Neural crest cell (in vitro differentiated cells): ENCODE measurements at regions not wholly inside any gene's neighbourhood (a gene's known extent, or its start where the extent isn't known, plus 50 kb on each side); places are given as distances from the start of the nearest gene placed in this dataset.

ENCODE experiments used
- DNase-seq: peaks from one replicate; pipeline ENCODE4 v3.0.0; 2021; ENCODE audit warnings: low read depth, mixed read lengths, low spot score
- H3K27ac Mint-ChIP-seq: one replicate; pipeline ENCODE4 v1.8.0; 2021; ENCODE audit warnings: mild to moderate bottlenecking, mixed read lengths; ENCODE audit not compliant: unreplicated experiment
- H3K27me3 Mint-ChIP-seq: 2 replicates; pipeline ENCODE4 v1.8.0; 2021; ENCODE audit warnings: low read depth, mild to moderate bottlenecking, mixed read lengths
- H3K36me3 Mint-ChIP-seq: 2 replicates; pipeline ENCODE4 v1.8.0; 2021; ENCODE audit warnings: low read depth, mild to moderate bottlenecking, mixed read lengths
- H3K4me1 Mint-ChIP-seq: 2 replicates; pipeline ENCODE4 v1.8.0; 2021; ENCODE audit warnings: mixed read lengths
- H3K4me3 Mint-ChIP-seq: one replicate; pipeline ENCODE4 v1.8.0; 2021; ENCODE audit warnings: mild to moderate bottlenecking, mixed read lengths
- H3K9me3 Mint-ChIP-seq: 2 replicates; pipeline ENCODE4 v1.8.0; 2021; ENCODE audit warnings: mixed read lengths
- CTCF ChIP-seq: fragments of 200-600 bp; sonication (generic); conservative IDR thresholded peaks from 2 replicates; pipeline ENCODE4 v1.5.0; 2021; ENCODE audit warnings: antibody characterized with exemption, mild to moderate bottlenecking

GRCh38 chr18:45526114-45526841, 89.0 kb upstream of the SLC14A2 start:
- Mint-ChIP-seq H3K27ac (no peak overlapping the region), H3K36me3 (no peaks in the 10 kb centered on the region), H3K9me3 (no peaks in the 10 kb centered on the region), H3K4me3 (no peak overlapping the region), H3K27me3 (no peaks in the 10 kb centered on the region), H3K4me1 (no peaks in the 10 kb centered on the region)
- no peak for DNase-seq
- TF ChIP-seq CTCF = no peak

- TF ChIP-seq CTCF = no peak
- no peaks in the 10 kb centered on the region for H3K27me3 Mint-ChIP-seq
- H3K27ac Mint-ChIP-seq = no peak overlapping the region
- H3K9me3 Mint-ChIP-seq = no peaks in the 10 kb centered on the region
- no peak overlapping the region for H3K4me3 Mint-ChIP-seq
- H3K36me3 Mint-ChIP-seq = no peaks in the 10 kb centered on the region
- H3K4me1 Mint-ChIP-seq = no peaks in the 10 kb centered on the region
- DNase-seq = no peak
Observed at GRCh38 chr18:45527891-45528290, 87.4 kb upstream of the SLC14A2 start.

GRCh38 chr18:45528712-45529336, 86.5 kb upstream of the SLC14A2 start:
- Mint-ChIP-seq H3K36me3 (no peaks in the 10 kb centered on the region), H3K27ac (no peak overlapping the region), H3K4me1 (no peaks in the 10 kb centered on the region), H3K4me3 (no peak overlapping the region), H3K27me3 (no peaks in the 10 kb centered on the region), H3K9me3 (no peaks in the 10 kb centered on the region)
- DNase-seq = no peak
- no peak for TF ChIP-seq CTCF

DNA sequence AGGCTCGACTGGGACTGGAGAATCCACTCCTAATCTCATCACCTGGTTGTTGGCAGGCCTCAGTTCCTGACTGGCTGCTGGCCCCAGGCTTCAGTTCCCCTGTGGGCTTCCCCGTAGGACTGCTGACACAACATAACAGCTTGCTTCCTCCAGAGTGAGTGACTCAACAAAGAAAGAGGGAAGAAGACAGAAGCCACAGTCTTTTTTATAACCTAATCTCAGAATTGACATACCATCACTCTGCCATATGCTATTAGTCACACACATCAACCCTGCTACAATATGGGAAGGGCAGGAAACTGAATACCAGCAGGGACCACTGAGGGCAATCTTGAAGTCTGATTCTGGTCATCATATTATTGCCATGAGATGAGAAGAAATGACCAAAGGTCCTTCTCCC, 76.8 kb upstream of the SLC14A2 start:
- H3K9me3 Mint-ChIP-seq = peaks cover 3% of the 10 kb centered on the region
- TF ChIP-seq CTCF = no peak
- H3K4me1 Mint-ChIP-seq = no peaks in the 10 kb centered on the region
- H3K36me3 Mint-ChIP-seq = no peaks in the 10 kb centered on the region
- H3K27ac Mint-ChIP-seq = no peak overlapping the region
- DNase-seq = no peak
- no peaks in the 10 kb centered on the region for H3K27me3 Mint-ChIP-seq
- H3K4me3 Mint-ChIP-seq = no peak overlapping the region

DNA sequence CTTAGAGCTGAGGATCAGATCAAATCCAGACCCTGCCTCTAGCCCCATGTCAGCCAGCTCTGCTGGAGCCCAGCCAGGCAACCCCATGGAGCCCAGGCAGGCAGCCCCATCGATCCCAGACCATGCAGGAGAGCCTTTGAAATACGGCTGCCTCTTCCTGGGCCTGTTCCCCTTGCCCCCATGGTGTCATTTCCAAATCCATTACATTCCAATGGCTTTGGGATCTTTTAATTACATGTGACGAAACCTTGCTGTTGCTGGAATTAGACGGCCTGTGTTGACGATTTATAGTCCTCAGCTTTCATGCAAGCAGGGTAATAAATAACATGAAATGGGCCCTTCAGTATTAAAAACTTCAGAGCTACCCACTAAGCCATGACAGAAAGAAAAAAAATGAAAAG, 75.8 kb upstream of the SLC14A2 start:
- TF ChIP-seq CTCF = no peak
- no peaks in the 10 kb centered on the region for H3K27me3 Mint-ChIP-seq
- peaks cover 3% of the 10 kb centered on the region for H3K9me3 Mint-ChIP-seq
- H3K4me3 Mint-ChIP-seq = no peak overlapping the region
- no peaks in the 10 kb centered on the region for H3K36me3 Mint-ChIP-seq
- H3K27ac Mint-ChIP-seq = no peak overlapping the region
- no peaks in the 10 kb centered on the region for H3K4me1 Mint-ChIP-seq
- DNase-seq = no peak
